GM12865 (cell line): ENCODE measurements at regions not wholly inside any gene's neighbourhood (a gene's known extent, or its start where the extent isn't known, plus 50 kb on each side); places are given as distances from the start of the nearest gene placed in this dataset.

Experiments
- DNase-seq: peaks from one replicate; pipeline ENCODE4 v3.0.0; 2010; ENCODE audit warnings: low read depth
- H3K4me3 ChIP-seq: 2 replicates; pipeline ENCODE4 v1.5.1; 2011; ENCODE audit warnings: mild to moderate bottlenecking, low read depth, low read length, control low read depth
- CTCF ChIP-seq: IDR thresholded peaks from 2 replicates; pipeline ENCODE4 v1.5.1; 2011; ENCODE audit warnings: low read length, control low read depth, low read depth, inconsistent platforms; ENCODE audit not compliant: insufficient read depth; ENCODE audit errors: missing control alignments

DNA sequence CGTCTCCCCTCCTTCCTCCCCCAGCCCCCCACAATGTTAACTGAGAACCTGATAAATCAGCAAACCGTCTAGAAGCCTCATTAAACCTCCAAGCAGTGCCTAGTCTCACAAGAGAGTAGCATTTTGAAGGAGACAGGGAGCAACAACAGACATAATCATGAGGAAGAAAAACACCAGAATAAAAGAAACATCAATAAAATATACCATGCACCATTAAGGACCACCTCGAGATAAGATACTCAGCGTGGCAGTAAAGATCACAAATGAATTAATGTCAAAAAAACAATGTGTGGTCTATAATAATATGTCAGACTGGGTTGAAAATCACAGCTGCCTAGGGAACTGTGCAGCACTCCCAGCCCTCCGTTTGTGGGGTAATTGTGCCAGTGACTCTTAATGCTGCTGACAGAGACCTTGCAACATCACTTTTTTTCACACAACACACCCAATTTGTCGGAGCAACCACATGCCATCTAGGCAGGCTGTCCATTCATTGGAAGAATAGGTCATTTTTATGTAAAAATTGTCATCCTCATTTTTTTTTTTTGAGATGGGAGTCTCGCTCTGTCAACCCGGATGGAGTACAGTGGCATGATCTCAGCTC is 450.8 kb upstream of the WWC1 start:
- no peak for TF ChIP-seq CTCF
- DNase-seq, result no peak
- no peak overlapping the region for H3K4me3 ChIP-seq

- no peak for TF ChIP-seq CTCF
- DNase-seq, result no peak
Observed at GRCh38 chr5:167843881-167844572, 447.4 kb upstream of the WWC1 start.

DNA sequence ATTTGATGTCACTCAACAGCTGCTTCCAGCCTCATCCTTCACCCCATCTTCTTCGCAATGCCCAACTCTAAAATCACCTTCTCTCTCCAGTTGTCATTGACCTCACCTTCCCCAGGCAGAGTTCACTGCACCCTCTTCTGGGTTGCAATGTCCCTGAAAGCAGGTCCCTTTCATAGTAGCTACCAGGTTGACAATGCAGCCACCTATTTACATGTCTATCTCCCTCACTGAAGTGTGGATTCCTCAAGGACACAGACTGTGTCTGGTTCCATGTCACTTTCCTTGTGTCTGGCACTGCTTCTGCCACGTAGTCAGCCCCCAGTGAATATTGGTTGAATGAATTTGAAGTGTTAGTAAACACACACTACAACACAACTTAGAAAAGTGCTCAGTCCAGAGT is 445.5 kb upstream of the WWC1 start:
- H3K4me3 ChIP-seq, result no peak overlapping the region
- DNase-seq, result no peak
- no peak for TF ChIP-seq CTCF

More at GRCh38 chr5:167843881-167844572, 447.4 kb upstream of the WWC1 start:
- no peak overlapping the region for H3K4me3 ChIP-seq

DNA sequence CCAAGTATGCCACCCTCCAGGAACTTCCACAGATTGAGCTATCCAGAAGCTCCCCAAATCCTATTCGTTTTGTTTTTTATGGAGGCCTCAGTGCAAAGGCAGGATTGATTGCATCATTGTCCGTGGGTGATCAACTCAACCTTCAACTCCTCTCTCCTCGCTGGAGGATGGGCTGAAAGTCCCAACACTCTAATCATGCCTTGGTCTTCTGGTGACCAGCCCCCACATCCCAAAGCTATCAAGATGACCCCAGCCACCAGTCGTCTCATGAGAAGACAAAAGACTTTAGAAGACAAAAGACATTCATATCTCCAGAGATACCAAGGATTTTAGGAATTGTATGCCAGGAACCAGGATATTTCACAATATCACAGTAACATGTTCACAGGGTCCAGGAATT is 441.6 kb upstream of the WWC1 start:
- TF ChIP-seq CTCF, result no peak
- no peak overlapping the region for H3K4me3 ChIP-seq

GRCh38 chr5:167850911-167851310 is 440.5 kb upstream of the WWC1 start:
- DNase-seq, result no peak
- no peak overlapping the region for H3K4me3 ChIP-seq
- no peak for TF ChIP-seq CTCF

More for the DNA sequence above, 441.6 kb upstream of the WWC1 start:
- no peak for DNase-seq

DNA sequence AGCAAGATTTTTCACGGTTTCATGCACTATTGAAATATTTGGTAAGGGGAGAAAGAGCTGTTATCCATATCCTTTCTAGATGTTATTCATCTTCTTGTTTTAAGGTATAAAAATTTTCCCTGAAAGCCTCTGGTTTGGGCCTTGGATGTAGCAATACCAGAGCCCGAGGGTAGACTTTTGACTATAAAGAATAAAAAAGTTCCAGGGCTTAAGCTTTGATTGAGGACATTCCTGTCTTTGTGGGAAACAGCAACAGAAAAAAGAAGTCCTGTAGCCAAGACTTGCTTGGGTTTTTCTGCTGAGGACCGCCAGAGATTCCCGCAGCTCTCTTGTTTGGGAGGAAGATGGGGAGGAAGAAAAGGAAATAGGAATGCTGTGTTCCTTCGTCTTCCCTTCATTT is 440.0 kb upstream of the WWC1 start:
- no peak for TF ChIP-seq CTCF
- H3K4me3 ChIP-seq, result no peak overlapping the region
- no peak for DNase-seq

DNA sequence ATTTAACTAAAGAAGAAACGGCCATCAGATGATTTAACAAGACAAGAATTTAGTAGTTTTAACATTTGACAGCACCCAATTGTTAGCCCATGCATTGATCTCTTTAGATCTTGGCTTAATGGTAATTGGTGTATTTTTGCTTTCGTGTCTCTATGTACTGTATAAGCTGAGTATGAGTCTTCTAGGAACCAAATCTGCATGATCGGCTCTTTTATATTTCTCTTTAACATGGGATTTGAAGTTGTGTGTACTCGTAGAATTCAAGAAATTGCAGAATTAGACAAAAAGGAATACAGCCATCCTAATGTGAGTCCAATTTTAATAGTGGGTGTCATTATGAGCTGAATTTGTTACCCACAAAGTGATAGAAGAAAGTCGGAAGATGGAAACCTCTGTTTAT is 438.9 kb upstream of the WWC1 start:
- no peak overlapping the region for H3K4me3 ChIP-seq
- TF ChIP-seq CTCF, result no peak
- no peak for DNase-seq
